WTC11 (cell line): ENCODE measurements at regions not wholly inside any gene's neighbourhood (a gene's known extent, or its start where the extent isn't known, plus 50 kb on each side); places are given as distances from the start of the nearest gene placed in this dataset.

ENCODE experiments used
- ATAC-seq: fragments of 200-7000 bp; cut with Tn5 transposase; 2 replicates; pipeline ENCODE4 v1.10.0; 2021; ENCODE audit warnings: mild to moderate bottlenecking, moderate library complexity
- CTCF ChIA-PET: fragments of 300-600 bp; sonication (Branson Sonifier 250); formaldehyde crosslinking; loops from one replicate; lab custom pipeline; 2021; ENCODE audit warnings: antibody characterized with exemption; lab: Charles Lee
- POLR2A ChIA-PET: fragments of 350-600 bp; sonication (Branson Sonifier 250); formaldehyde crosslinking; loops from one replicate; lab custom pipeline; 2021; ENCODE audit warnings: antibody characterized with exemption; lab: Charles Lee
- DNase-seq: peaks from one replicate; pipeline ENCODE4 v3.0.0; 2021; ENCODE audit warnings: low spot score
- H3K27ac Mint-ChIP-seq: 2 replicates; pipeline ENCODE4 v1.8.0; 2021; ENCODE audit warnings: mixed read lengths
- H3K27me3 Mint-ChIP-seq: 2 replicates; pipeline ENCODE4 v1.8.0; 2021; ENCODE audit warnings: low read depth, mild to moderate bottlenecking, moderate library complexity, mixed read lengths
- H3K36me3 Mint-ChIP-seq: 2 replicates; pipeline ENCODE4 v1.8.0; 2021; ENCODE audit warnings: mixed read lengths
- H3K4me1 Mint-ChIP-seq: 2 replicates; pipeline ENCODE4 v1.8.0; 2022; ENCODE audit warnings: mixed read lengths
- H3K4me3 Mint-ChIP-seq: 2 replicates; pipeline ENCODE4 v1.8.0; 2021; ENCODE audit warnings: mild to moderate bottlenecking, moderate library complexity, mixed read lengths
- H3K9me3 Mint-ChIP-seq: 2 replicates; pipeline ENCODE4 v1.8.0; 2021; ENCODE audit warnings: mixed read lengths
- ARID4B ChIP-seq: sonication (generic); formaldehyde crosslinking; IDR thresholded peaks from 2 replicates; pipeline ENCODE4 v1.8.0; 2023; ENCODE audit warnings: missing genetic modification reagents, mild to moderate bottlenecking, borderline replicate concordance
- ATF6 ChIP-seq: sonication (generic); formaldehyde crosslinking; IDR thresholded peaks from 2 replicates; pipeline ENCODE4 v1.8.1; 2023; ENCODE audit warnings: mild to moderate bottlenecking, missing genetic modification reagents
- FOXJ3 ChIP-seq: sonication (generic); formaldehyde crosslinking; IDR thresholded peaks from 2 replicates; pipeline ENCODE4 v1.9.0; 2021; ENCODE audit warnings: missing genetic modification reagents, mild to moderate bottlenecking, borderline replicate concordance
- FOXP4 ChIP-seq: sonication (generic); formaldehyde crosslinking; IDR thresholded peaks from 2 replicates; pipeline ENCODE4 v1.8.0; 2022; ENCODE audit warnings: mild to moderate bottlenecking, missing genetic modification reagents
- GRHL2 ChIP-seq: fragments of 250-450 bp; sonication (Bioruptor Pico); IDR thresholded peaks from 2 replicates; pipeline ENCODE4 v1.8.0; 2022; ENCODE audit warnings: mild to moderate bottlenecking, moderate library complexity; ENCODE audit not compliant: insufficient replicate concordance, severe bottlenecking
- GTF2I ChIP-seq: fragments of 250-450 bp; sonication (Bioruptor Pico); conservative IDR thresholded peaks from 2 replicates; pipeline ENCODE4 v1.4.0; 2021; ENCODE audit warnings: mild to moderate bottlenecking
- IRF2 ChIP-seq: sonication (generic); formaldehyde crosslinking; IDR thresholded peaks from 2 replicates; pipeline ENCODE4 v1.8.0; 2022; ENCODE audit warnings: low read depth, missing genetic modification reagents, borderline replicate concordance
- JAZF1 ChIP-seq: fragments of 250-450 bp; sonication (Bioruptor Pico); IDR thresholded peaks from 2 replicates; pipeline ENCODE4 v1.9.0; 2021; ENCODE audit warnings: moderate library complexity, mild to moderate bottlenecking, inconsistent platforms
- JUN ChIP-seq: sonication (generic); formaldehyde crosslinking; IDR thresholded peaks from 2 replicates; pipeline ENCODE4 v1.8.0; 2023; ENCODE audit warnings: mild to moderate bottlenecking, missing genetic modification reagents
- KAT7 ChIP-seq: sonication (generic); formaldehyde crosslinking; IDR thresholded peaks from 2 replicates; pipeline ENCODE4 v1.8.1; 2023; ENCODE audit warnings: missing genetic modification reagents, mild to moderate bottlenecking, borderline replicate concordance
- MAX ChIP-seq: sonication (generic); formaldehyde crosslinking; IDR thresholded peaks from 2 replicates; pipeline ENCODE4 v1.8.0; 2022; ENCODE audit warnings: mild to moderate bottlenecking, missing genetic modification reagents
- MYBL2 ChIP-seq: sonication (generic); formaldehyde crosslinking; IDR thresholded peaks from 2 replicates; pipeline ENCODE4 v1.8.1; 2023; ENCODE audit warnings: mild to moderate bottlenecking, moderate library complexity, missing genetic modification reagents
- NFE2L1 ChIP-seq: sonication (generic); formaldehyde crosslinking; IDR thresholded peaks from 2 replicates; pipeline ENCODE4 v1.8.1; 2023; ENCODE audit warnings: missing genetic modification reagents
- NFYB ChIP-seq: sonication (generic); formaldehyde crosslinking; conservative IDR thresholded peaks from 2 replicates; pipeline ENCODE4 v1.8.0; 2022; ENCODE audit warnings: low read depth, missing genetic modification reagents
- OVOL2 ChIP-seq: fragments of 250-450 bp; sonication (Bioruptor Pico); IDR thresholded peaks from 2 replicates; pipeline ENCODE4 v1.9.0; 2021; ENCODE audit warnings: mild to moderate bottlenecking, borderline replicate concordance
- PRDM15 ChIP-seq: sonication (generic); formaldehyde crosslinking; IDR thresholded peaks from 2 replicates; pipeline ENCODE4 v1.8.0; 2022; ENCODE audit warnings: missing genetic modification reagents
- RORB ChIP-seq: fragments of 250-450 bp; sonication (Bioruptor Pico); IDR thresholded peaks from 2 replicates; pipeline ENCODE4 v1.9.0; 2021; ENCODE audit warnings: mild to moderate bottlenecking
- SMAD4 ChIP-seq: sonication (generic); formaldehyde crosslinking; IDR thresholded peaks from 2 replicates; pipeline ENCODE4 v1.8.0; 2022; ENCODE audit warnings: mild to moderate bottlenecking, missing genetic modification reagents
- USF2 ChIP-seq: sonication (generic); formaldehyde crosslinking; IDR thresholded peaks from 2 replicates; pipeline ENCODE4 v1.8.1; 2023; ENCODE audit warnings: mild to moderate bottlenecking, missing genetic modification reagents, moderate library complexity
- ZMAT4 ChIP-seq: fragments of 250-450 bp; sonication (Bioruptor Pico); IDR thresholded peaks from 2 replicates; pipeline ENCODE4 v1.9.0; 2021; ENCODE audit warnings: mild to moderate bottlenecking

GRCh38 chr14:55803873-55804553 is 224.0 kb downstream of the KTN1 start:
- ATAC-seq, result no peak
- POLR2A ChIA-PET, result no interaction called here
- no peak for TF ChIP-seq OVOL2 (CRISPR knock-in tag)
- no peak for TF ChIP-seq KAT7 (CRISPR knock-in tag)
- TF ChIP-seq SMAD4 (CRISPR knock-in tag), result no peak
- no peak for TF ChIP-seq NFYB
- Mint-ChIP-seq H3K27ac (no peak overlapping the region), H3K9me3 (peaks cover 34% of the 10 kb centered on the region), H3K4me3 (no peak overlapping the region), H3K4me1 (peaks cover 32% of the 10 kb centered on the region), H3K36me3 (peaks cover 27% of the 10 kb centered on the region), H3K27me3 (no peaks in the 10 kb centered on the region; the same call in none of the 2 replicates)
- DNase-seq, result no peak
- CTCF ChIA-PET, result no interaction called here

- ChIA-PET POLR2A (no interaction called here), CTCF (no interaction called here)
These were observed 225.2 kb downstream of the KTN1 start for GRCh38 chr14:55805250-55805649.

More at GRCh38 chr14:55805250-55805649, 225.2 kb downstream of the KTN1 start:
- Mint-ChIP-seq H3K4me1 (peaks cover 20% of the 10 kb centered on the region), H3K4me3 (no peak overlapping the region), H3K27ac (no peak overlapping the region), H3K27me3 (no peaks in the 10 kb centered on the region; the same call in none of the 2 replicates), H3K36me3 (peaks cover 27% of the 10 kb centered on the region), H3K9me3 (peaks cover 40% of the 10 kb centered on the region)
- TF ChIP-seq RORB (CRISPR knock-in tag), result no peak
- no peak for TF ChIP-seq ATF6 (CRISPR knock-in tag)
- no peak for TF ChIP-seq MAX
- TF ChIP-seq GTF2I (CRISPR knock-in tag), result no peak
- TF ChIP-seq MYBL2 (CRISPR knock-in tag), result no peak
- no peak for TF ChIP-seq GRHL2 (CRISPR knock-in tag)
- no peak for TF ChIP-seq JUN (CRISPR knock-in tag)
- TF ChIP-seq NFE2L1 (CRISPR knock-in tag), result no peak
- TF ChIP-seq PRDM15, result no peak
- no peak for TF ChIP-seq SMAD4 (CRISPR knock-in tag)
- no peak for TF ChIP-seq FOXJ3 (CRISPR knock-in tag)
- TF ChIP-seq JAZF1, result no peak
- no peak for TF ChIP-seq NFYB
- TF ChIP-seq USF2, result no peak
- TF ChIP-seq ARID4B (CRISPR knock-in tag), result no peak
- TF ChIP-seq ZMAT4 (CRISPR knock-in tag), result no peak
- no peak for TF ChIP-seq FOXP4 (CRISPR knock-in tag)
- no peak for TF ChIP-seq IRF2 (CRISPR knock-in tag)
- ATAC-seq (no peak), DNase-seq (no peak)
